C4-2B (cell line): ENCODE measurements at regions not wholly inside any gene's neighbourhood (a gene's known extent, or its start where the extent isn't known, plus 50 kb on each side); places are given as distances from the start of the nearest gene placed in this dataset.
"Not testable (repeated sequence)": the region's sequence is repeated elsewhere in the genome, so short reads cannot be mapped to it uniquely, and the experiment has no call there.

ENCODE experiments used
- H3K27ac ChIP-seq: fragments of 450-650 bp; 2 replicates; pipeline ENCODE4 v1.5.1; 2017
- ZFX ChIP-seq: fragments of 450-650 bp; IDR thresholded peaks from 2 replicates; pipeline ENCODE4 v1.6.1; 2017
- TF ChIP-seq, protein P1 (sequence below): fragments of 450-650 bp; conservative IDR thresholded peaks from 2 replicates; pipeline ENCODE4 v1.5.1; 2017; ENCODE audit warnings: mild to moderate bottlenecking

DNA sequence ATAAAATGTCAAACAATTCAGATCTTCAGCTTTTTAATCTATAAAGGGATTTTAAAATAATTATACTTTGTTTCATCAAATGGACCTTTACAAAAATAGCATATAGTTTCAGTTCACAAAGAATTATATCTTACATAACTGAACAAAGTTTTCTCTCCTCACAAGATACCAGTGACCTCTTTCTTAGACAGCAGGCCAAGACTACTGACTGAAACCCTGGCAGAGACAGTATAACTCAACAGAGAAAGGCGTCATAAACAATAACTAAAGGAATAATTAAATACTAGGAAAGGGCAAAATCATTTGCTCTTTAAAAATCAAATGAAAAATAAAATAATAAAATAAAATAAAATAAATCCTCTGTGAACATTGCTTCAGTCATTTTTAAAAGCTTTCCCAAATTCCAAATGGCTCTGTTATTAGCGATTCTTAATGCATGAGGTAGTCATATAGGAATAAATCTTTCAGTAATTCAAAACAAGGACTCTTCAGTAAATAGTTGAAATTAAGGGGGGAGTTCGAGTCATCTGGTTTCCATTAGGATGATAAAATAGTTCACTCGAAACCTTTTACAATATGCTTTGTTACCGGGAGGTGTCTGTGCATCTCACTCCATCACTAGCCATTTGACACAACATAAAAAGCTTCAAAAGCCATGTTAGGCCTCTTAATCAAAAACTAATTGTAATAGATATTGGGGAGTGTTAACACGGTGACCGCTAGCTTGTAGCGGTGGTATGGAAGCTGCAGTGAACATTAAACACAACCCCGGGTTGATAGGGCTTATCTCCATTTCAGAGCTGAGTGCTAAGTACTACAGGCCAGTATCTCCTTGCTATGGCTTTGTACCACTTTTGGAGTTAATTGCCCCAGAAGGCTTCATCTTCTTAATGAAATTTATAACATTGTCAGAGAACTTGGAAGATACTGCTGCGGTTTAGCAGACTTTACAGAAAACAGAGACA is 142.9 kb upstream of the NR2F2 start:
- H3K27ac ChIP-seq, result no peak overlapping the region
- TF ChIP-seq ZFX, result no peak
- TF ChIP-seq, protein P1, sequence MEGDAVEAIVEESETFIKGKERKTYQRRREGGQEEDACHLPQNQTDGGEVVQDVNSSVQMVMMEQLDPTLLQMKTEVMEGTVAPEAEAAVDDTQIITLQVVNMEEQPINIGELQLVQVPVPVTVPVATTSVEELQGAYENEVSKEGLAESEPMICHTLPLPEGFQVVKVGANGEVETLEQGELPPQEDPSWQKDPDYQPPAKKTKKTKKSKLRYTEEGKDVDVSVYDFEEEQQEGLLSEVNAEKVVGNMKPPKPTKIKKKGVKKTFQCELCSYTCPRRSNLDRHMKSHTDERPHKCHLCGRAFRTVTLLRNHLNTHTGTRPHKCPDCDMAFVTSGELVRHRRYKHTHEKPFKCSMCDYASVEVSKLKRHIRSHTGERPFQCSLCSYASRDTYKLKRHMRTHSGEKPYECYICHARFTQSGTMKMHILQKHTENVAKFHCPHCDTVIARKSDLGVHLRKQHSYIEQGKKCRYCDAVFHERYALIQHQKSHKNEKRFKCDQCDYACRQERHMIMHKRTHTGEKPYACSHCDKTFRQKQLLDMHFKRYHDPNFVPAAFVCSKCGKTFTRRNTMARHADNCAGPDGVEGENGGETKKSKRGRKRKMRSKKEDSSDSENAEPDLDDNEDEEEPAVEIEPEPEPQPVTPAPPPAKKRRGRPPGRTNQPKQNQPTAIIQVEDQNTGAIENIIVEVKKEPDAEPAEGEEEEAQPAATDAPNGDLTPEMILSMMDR, result no peak

DNA sequence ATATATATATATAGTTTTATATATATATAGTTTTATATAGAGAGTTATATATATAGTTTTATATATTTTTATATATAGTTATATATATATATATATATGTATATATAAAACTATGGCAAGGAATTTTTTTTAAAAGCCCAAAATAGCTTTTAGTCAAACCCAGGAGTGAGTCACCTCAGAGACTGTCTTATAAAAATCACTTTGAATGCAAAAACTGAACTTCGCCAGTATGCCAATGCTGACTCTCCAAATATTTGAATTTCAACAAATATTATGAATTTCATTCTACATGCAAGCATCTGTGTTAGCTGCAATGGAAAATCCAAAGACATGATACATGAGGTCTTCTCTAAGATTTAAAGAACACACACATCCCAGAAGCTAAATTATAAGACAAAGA is 132.8 kb upstream of the NR2F2 start:
- H3K27ac ChIP-seq, result no peak overlapping the region
- TF ChIP-seq ZFX, result no peak
- TF ChIP-seq, protein P1, result no peak

DNA sequence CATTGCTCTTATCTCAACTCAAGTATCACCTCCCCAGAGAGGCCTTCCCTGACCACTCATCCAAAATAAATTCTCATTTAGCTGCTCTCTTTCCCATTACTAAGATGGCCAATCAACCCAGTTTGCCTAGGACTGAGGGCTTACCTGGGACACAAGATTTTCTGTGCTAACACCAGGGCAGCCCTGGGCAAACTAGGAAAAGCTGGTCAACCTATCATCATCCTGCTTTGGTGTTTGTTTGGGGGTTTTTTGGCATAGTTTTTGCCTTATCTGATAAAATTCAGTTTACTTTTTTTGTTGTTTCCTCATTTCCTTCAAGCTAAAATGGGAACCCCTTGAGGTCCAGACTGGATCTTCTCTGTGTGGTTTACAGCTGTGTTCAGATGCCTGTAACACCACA is 131.4 kb upstream of the NR2F2 start:
- TF ChIP-seq, protein P1, result no peak
- TF ChIP-seq ZFX, result no peak
- H3K27ac ChIP-seq, result no peak overlapping the region

GRCh38 chr15:96200357-96200967 is 130.0 kb upstream of the NR2F2 start:
- H3K27ac ChIP-seq, result no peak overlapping the region
- no peak for TF ChIP-seq ZFX
- TF ChIP-seq, protein P1, result no peak

- TF ChIP-seq ZFX, result no peak
- TF ChIP-seq, protein P1, result no peak
- H3K27ac ChIP-seq, result no peak overlapping the region
Observed at GRCh38 chr15:96201696-96202095, 128.8 kb upstream of the NR2F2 start.

GRCh38 chr15:96205588-96205987 is 124.9 kb upstream of the NR2F2 start:
- H3K27ac ChIP-seq, result not testable (repeated sequence)

- no peak overlapping the region for H3K27ac ChIP-seq
- no peak for TF ChIP-seq ZFX
- TF ChIP-seq, protein P1, result no peak
Observed at GRCh38 chr15:96207377-96208006, 123.0 kb upstream of the NR2F2 start.
